ENCODE measurements at regions not wholly inside any gene's neighbourhood (a gene's known extent, or its start where the extent isn't known, plus 50 kb on each side); places are given as distances from the start of the nearest gene placed in this dataset.

DNA sequence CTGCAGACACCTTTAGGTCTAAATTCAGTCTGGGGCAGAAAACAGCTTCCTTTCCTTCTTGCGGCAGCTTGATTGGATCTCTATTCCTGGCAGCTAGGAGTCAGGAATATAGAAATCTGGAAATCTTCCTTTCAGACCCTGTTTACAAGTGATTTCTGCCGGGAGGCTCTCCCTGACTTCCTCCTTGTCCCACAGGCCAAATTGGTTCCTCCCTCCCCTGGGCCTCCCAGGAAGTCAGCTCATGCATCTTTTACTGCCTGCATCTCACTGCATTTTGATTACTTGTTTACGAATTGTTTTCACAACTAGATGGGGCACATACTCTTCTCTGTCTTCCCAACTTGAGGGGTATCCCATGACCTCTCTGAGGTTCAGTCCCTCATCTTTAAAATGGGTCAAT lies 206.3 kb downstream of the MAF start:
- TF ChIP-seq, protein P1, sequence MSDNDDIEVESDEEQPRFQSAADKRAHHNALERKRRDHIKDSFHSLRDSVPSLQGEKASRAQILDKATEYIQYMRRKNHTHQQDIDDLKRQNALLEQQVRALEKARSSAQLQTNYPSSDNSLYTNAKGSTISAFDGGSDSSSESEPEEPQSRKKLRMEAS (IDR thresholded peaks at IDR 0.05): no peak
- no peak for TF ChIP-seq POLR2A (IDR thresholded peaks at IDR 0.05; ENCODE audit: borderline replicate concordance, extremely low read depth, insufficient read depth, insufficient read length)
- TF ChIP-seq, protein P2, sequence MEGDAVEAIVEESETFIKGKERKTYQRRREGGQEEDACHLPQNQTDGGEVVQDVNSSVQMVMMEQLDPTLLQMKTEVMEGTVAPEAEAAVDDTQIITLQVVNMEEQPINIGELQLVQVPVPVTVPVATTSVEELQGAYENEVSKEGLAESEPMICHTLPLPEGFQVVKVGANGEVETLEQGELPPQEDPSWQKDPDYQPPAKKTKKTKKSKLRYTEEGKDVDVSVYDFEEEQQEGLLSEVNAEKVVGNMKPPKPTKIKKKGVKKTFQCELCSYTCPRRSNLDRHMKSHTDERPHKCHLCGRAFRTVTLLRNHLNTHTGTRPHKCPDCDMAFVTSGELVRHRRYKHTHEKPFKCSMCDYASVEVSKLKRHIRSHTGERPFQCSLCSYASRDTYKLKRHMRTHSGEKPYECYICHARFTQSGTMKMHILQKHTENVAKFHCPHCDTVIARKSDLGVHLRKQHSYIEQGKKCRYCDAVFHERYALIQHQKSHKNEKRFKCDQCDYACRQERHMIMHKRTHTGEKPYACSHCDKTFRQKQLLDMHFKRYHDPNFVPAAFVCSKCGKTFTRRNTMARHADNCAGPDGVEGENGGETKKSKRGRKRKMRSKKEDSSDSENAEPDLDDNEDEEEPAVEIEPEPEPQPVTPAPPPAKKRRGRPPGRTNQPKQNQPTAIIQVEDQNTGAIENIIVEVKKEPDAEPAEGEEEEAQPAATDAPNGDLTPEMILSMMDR (IDR thresholded peaks at IDR 0.05 in 2 of 3, conservative IDR thresholded peaks at IDR 0.05 in 1 of 3; ENCODE audit: borderline replicate concordance in 1 of 3, insufficient read depth in 1 of 3, low read depth in 2 of 3, low read length in 2 of 3): no peak
- no peak for TF ChIP-seq YY1 (IDR thresholded peaks at IDR 0.05; ENCODE audit: extremely low read depth, insufficient replicate concordance, low read depth, low read length)
- TF ChIP-seq CEBPB (IDR thresholded peaks at IDR 0.05; ENCODE audit: low read depth): no peak
- TF ChIP-seq EGR1 (IDR thresholded peaks at IDR 0.05; ENCODE audit: low read depth): no peak
